Calu3 (cell line): ENCODE measurements at regions not wholly inside any gene's neighbourhood (a gene's known extent, or its start where the extent isn't known, plus 50 kb on each side); places are given as distances from the start of the nearest gene placed in this dataset.

Experiments
- BruUV-seq: library from RNA; stranded (reverse); fragments of 400-500 nt; replicated peaks from 2 replicates; lab custom pipeline; 2021; lab: Mats Ljungman, UMichigan
- CTCF ChIA-PET: fragments of 300-600 bp; sonication (Branson Sonifier 250); formaldehyde crosslinking; loops from one replicate; lab custom pipeline; 2022; ENCODE audit warnings: antibody characterized with exemption; lab: Charles Lee
- DNase-seq: peaks from one replicate; pipeline ENCODE4 v3.0.0; 2022
- H3K27ac Mint-ChIP-seq: one replicate; pipeline ENCODE4 v1.8.0; 2022; ENCODE audit warnings: mixed read lengths; ENCODE audit not compliant: unreplicated experiment
- H3K27me3 Mint-ChIP-seq: one replicate; pipeline ENCODE4 v1.8.0; 2022; ENCODE audit warnings: mixed read lengths; ENCODE audit not compliant: unreplicated experiment
- H3K36me3 Mint-ChIP-seq: one replicate; pipeline ENCODE4 v1.8.0; 2022; ENCODE audit warnings: mild to moderate bottlenecking, moderate library complexity, mixed read lengths; ENCODE audit not compliant: insufficient read depth, unreplicated experiment
- H3K4me1 Mint-ChIP-seq: one replicate; pipeline ENCODE4 v1.8.0; 2022; ENCODE audit warnings: mild to moderate bottlenecking, low read depth, mixed read lengths; ENCODE audit not compliant: unreplicated experiment
- H3K4me3 Mint-ChIP-seq: one replicate; pipeline ENCODE4 v1.8.0; 2022; ENCODE audit warnings: mild to moderate bottlenecking, low read depth, moderate library complexity, mixed read lengths; ENCODE audit not compliant: unreplicated experiment
- H3K9me3 Mint-ChIP-seq: one replicate; pipeline ENCODE4 v1.8.0; 2022; ENCODE audit warnings: low read depth, mixed read lengths; ENCODE audit not compliant: unreplicated experiment
- intact Hi-C: fragments of 100-400 bp; cut with micrococcal nuclease; formaldehyde crosslinking; loops from one replicate; pipeline ENCODE4 v1.10.0; 2022; ENCODE audit not compliant: unreplicated experiment
- TF ChIP-seq, protein P1 (sequence below): fragments of 200-600 bp; IDR thresholded peaks from one replicate; pipeline ENCODE4 v1.8.0; 2022; ENCODE audit warnings: antibody characterized with exemption; ENCODE audit not compliant: unreplicated experiment

DNA sequence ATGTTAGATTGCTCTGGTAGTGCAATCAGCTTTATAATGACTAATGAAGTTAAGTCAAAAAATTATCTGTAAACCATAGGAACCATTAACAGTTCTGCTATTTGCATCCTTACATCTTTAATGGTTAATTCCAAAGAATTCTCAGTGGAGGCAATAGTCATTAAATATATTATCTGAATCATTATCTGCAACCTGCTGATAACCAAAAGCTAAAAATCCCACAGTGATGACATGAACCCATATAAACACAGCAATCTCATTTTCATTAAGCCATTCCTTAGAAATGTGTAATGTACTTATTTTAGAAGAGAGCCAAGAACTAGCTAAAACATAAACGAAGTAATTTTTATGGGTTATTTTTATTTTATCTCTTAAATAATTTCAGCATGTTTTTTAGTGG, 60.2 kb downstream of the MAGEB16 start:
- Mint-ChIP-seq H3K4me1 (no peaks in the 10 kb centered on the region), H3K9me3 (no peaks in the 10 kb centered on the region), H3K36me3 (no peaks in the 10 kb centered on the region), H3K4me3 (no peak overlapping the region), H3K27ac (no peak overlapping the region), H3K27me3 (no peaks in the 10 kb centered on the region)
- CTCF ChIA-PET: interaction anchor here (0.6 kb wide), 1 partner anchor 1107 kb away, joined by 3 read pairs; no protein-coding TSS in a partner anchor
- intact Hi-C loops: no loop called here
- TF ChIP-seq, protein P1, sequence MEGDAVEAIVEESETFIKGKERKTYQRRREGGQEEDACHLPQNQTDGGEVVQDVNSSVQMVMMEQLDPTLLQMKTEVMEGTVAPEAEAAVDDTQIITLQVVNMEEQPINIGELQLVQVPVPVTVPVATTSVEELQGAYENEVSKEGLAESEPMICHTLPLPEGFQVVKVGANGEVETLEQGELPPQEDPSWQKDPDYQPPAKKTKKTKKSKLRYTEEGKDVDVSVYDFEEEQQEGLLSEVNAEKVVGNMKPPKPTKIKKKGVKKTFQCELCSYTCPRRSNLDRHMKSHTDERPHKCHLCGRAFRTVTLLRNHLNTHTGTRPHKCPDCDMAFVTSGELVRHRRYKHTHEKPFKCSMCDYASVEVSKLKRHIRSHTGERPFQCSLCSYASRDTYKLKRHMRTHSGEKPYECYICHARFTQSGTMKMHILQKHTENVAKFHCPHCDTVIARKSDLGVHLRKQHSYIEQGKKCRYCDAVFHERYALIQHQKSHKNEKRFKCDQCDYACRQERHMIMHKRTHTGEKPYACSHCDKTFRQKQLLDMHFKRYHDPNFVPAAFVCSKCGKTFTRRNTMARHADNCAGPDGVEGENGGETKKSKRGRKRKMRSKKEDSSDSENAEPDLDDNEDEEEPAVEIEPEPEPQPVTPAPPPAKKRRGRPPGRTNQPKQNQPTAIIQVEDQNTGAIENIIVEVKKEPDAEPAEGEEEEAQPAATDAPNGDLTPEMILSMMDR: no peak
- no TSS peak for BruUV-seq
- no peak for DNase-seq

DNA sequence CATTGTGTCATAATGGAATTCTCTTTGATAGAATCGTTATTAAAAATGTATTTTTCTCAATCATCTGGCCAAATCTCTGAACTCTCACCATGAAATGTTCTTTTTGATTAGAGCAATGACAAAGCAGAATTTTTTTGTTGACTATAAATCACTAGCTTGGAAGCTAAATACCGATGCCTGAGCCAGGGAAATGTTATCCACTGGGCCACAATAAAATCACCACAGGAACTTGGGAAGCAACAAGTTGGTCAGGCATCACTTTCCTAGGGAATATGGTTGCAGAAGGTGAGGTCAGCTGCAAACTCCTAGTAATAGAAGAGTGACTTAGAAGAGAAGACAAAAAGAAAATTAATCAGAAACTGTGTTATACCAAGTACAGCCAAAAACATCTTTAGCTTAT, 60.6 kb upstream of the CFAP47 start:
- no peak overlapping the region for H3K27ac Mint-ChIP-seq
- no peak overlapping the region for H3K4me3 Mint-ChIP-seq
- BruUV-seq: no TSS peak
- TF ChIP-seq, protein P1: no peak
- CTCF ChIA-PET: no interaction called here
- H3K4me1 Mint-ChIP-seq: no peaks in the 10 kb centered on the region
- no peaks in the 10 kb centered on the region for H3K27me3 Mint-ChIP-seq
- no peaks in the 10 kb centered on the region for H3K36me3 Mint-ChIP-seq
- intact Hi-C loops: no loop called here
- H3K9me3 Mint-ChIP-seq: no peaks in the 10 kb centered on the region
- no peak for DNase-seq

DNA sequence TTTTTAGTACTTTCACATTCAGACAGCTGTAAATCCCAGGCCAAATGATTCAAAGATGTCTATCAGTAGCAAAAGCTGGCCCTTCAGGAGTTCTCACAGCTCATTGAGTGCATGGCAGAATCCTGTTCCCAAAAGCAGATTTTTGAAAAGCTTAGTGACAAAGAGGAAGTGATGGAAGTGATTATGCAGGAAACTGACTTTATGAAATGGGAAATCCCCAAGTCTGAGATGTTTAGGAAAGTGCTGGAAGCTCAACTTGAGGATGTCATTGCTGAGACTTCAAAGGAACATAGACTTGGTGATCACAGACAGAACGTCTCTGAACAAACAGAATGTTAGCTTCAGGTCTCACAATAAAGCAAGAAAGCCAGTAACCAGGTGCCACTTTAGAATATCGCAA, 51.0 kb upstream of the CFAP47 start:
- DNase-seq: no peak
- Mint-ChIP-seq H3K36me3 (no peaks in the 10 kb centered on the region), H3K27me3 (no peaks in the 10 kb centered on the region), H3K4me1 (peaks cover 8% of the 10 kb centered on the region), H3K9me3 (peaks cover 7% of the 10 kb centered on the region), H3K4me3 (no peak overlapping the region), H3K27ac (no peak overlapping the region)
- CTCF ChIA-PET: no interaction called here
- intact Hi-C loops: no loop called here
- TF ChIP-seq, protein P1: no peak
- no TSS peak for BruUV-seq
